GM12865 (cell line): ENCODE measurements at regions not wholly inside any gene's neighbourhood (a gene's known extent, or its start where the extent isn't known, plus 50 kb on each side); places are given as distances from the start of the nearest gene placed in this dataset.

ENCODE experiments used
- DNase-seq: peaks from one replicate; pipeline ENCODE4 v3.0.0; 2010; ENCODE audit warnings: low read depth
- H3K4me3 ChIP-seq: 2 replicates; pipeline ENCODE4 v1.5.1; 2011; ENCODE audit warnings: mild to moderate bottlenecking, low read depth, low read length, control low read depth
- TF ChIP-seq, protein P1 (sequence below): IDR thresholded peaks from 2 replicates; pipeline ENCODE4 v1.5.1; 2011; ENCODE audit warnings: low read length, control low read depth, low read depth, inconsistent platforms; ENCODE audit not compliant: insufficient read depth; ENCODE audit errors: missing control alignments

GRCh38 chr13:21999666-22000065 lies 328.8 kb downstream of the FGF9 start:
- no peak overlapping the region for H3K4me3 ChIP-seq
- DNase-seq: no peak
- TF ChIP-seq, protein P1, sequence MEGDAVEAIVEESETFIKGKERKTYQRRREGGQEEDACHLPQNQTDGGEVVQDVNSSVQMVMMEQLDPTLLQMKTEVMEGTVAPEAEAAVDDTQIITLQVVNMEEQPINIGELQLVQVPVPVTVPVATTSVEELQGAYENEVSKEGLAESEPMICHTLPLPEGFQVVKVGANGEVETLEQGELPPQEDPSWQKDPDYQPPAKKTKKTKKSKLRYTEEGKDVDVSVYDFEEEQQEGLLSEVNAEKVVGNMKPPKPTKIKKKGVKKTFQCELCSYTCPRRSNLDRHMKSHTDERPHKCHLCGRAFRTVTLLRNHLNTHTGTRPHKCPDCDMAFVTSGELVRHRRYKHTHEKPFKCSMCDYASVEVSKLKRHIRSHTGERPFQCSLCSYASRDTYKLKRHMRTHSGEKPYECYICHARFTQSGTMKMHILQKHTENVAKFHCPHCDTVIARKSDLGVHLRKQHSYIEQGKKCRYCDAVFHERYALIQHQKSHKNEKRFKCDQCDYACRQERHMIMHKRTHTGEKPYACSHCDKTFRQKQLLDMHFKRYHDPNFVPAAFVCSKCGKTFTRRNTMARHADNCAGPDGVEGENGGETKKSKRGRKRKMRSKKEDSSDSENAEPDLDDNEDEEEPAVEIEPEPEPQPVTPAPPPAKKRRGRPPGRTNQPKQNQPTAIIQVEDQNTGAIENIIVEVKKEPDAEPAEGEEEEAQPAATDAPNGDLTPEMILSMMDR: no peak

DNA sequence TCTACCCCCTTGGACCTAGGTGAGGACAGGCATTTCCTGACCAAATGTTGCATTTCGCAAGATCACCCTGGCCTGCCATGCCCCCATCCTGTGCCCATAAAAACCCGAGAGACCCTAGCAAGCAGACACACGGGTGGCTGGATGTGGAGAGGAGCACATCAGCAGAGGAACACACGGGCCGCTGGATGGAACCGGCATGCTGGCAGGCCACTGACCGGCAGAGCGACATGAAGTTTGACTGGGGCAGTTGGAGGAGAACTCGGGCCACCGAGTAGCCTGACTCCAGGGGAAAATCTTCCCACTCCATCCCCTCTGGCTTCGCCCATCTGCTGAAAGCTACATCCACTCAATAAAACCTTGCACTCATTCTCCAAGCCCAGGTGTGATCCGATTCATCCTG lies 329.3 kb downstream of the FGF9 start:
- TF ChIP-seq, protein P1: no peak
- DNase-seq: no peak
- no peak overlapping the region for H3K4me3 ChIP-seq

DNA sequence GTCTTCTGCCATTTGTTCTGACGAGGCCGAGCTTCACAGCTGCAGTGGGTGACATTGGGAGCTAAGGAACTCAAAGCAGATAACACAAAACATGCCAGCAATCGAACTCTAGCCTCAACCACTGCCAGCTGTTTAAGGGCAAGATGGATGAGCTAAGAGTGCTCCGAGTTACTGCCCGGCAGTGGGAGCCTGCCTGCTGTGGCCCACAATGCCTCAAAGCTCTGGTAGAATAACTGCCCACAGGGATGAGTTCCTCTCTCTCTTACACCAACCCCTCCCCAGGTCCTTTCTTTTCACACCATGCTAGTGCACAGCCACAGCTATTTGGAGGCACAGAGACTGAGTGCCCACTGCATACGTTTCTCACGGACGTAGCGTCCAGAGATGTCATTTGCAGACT lies 330.5 kb downstream of the FGF9 start:
- TF ChIP-seq, protein P1: no peak
- DNase-seq: no peak
- H3K4me3 ChIP-seq: no peak overlapping the region

GRCh38 chr13:22002893-22003292 lies 332.0 kb downstream of the FGF9 start:
- no peak for DNase-seq
- no peak overlapping the region for H3K4me3 ChIP-seq
- TF ChIP-seq, protein P1: no peak

DNA sequence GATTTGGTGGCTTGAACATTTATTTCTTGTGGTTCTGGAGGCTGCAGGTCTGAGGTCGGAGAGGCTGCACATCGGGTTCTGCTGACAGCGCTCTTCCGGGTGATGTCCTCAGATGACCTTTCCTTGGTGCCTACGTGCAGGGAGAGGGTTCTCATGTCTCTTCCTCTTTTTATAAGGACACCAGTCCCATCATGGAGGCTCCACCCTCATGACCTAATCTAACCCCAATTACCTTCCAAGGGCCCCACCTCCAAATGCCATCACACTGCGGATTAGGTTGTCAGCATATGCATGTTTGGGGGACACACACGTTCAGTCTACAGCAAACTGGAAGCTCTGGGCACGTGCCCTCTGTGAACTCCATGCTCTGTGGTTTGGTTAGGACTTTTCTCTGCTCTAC lies 338.6 kb downstream of the FGF9 start:
- no peak for DNase-seq

GRCh38 chr13:22009937-22010336 lies 339.1 kb downstream of the FGF9 start:
- no peak for DNase-seq
- TF ChIP-seq, protein P1: no peak
- H3K4me3 ChIP-seq: no peak overlapping the region

More for the DNA sequence above, 338.6 kb downstream of the FGF9 start:
- no peak overlapping the region for H3K4me3 ChIP-seq
- TF ChIP-seq, protein P1: no peak

- TF ChIP-seq, protein P1: no peak
- no peak for DNase-seq
- no peak overlapping the region for H3K4me3 ChIP-seq
Observed at GRCh38 chr13:22012686-22013085, 341.8 kb downstream of the FGF9 start.
